Fibroblast of skin of back (primary cell): ENCODE measurements at regions not wholly inside any gene's neighbourhood (a gene's known extent, or its start where the extent isn't known, plus 50 kb on each side); places are given as distances from the start of the nearest gene placed in this dataset.
"Not testable (repeated sequence)": the region's sequence is repeated elsewhere in the genome, so short reads cannot be mapped to it uniquely, and the experiment has no call there.

ENCODE experiments used
- DNase-seq: peaks from one replicate; pipeline ENCODE4 v3.0.0-alpha.2; 2013

DNA sequence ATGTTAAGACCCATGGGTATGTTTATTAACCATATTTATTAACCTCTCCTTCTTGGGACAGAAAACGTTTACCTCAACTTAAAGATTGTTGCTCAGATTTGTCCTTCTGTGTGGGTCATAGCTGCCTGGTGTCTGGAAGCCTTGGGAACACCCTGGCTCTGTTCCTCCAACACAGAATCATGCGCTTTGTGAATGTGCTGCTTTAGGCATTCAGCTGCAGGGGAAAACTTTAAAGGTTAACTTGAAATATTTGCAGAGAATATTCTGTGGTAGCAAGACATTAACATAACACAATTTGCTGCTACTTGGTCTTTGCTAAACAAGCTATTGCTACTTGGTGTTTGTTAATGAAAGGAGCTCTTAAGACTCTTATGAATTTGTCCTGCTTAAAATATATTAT, 50.5 kb upstream of the THOC3 start:
- DNase-seq, result not testable (repeated sequence)

DNA sequence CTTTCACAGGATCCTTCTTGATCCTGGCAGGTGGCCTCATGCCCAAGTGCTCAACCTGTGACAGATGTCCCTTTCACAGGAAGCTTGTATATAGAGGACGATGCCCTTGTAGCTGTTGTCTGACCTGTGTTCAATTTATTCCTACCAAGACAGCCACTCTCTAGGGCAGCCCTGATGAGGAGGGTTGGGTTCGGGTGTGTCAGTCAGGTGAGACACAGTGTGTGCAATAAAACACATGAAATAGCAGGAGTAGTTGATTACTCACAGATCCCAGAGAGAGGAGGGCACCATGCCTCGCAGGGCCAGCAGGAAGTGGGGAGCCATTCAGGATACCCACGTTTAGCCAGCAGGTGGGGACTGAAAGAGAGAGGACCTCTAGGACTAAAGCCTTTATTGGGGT, 52.7 kb upstream of the THOC3 start:
- DNase-seq, result not testable (repeated sequence)

- not testable (repeated sequence) for DNase-seq
These were observed 55.4 kb upstream of the THOC3 start for GRCh38 chr5:176023535-176023934.

DNA sequence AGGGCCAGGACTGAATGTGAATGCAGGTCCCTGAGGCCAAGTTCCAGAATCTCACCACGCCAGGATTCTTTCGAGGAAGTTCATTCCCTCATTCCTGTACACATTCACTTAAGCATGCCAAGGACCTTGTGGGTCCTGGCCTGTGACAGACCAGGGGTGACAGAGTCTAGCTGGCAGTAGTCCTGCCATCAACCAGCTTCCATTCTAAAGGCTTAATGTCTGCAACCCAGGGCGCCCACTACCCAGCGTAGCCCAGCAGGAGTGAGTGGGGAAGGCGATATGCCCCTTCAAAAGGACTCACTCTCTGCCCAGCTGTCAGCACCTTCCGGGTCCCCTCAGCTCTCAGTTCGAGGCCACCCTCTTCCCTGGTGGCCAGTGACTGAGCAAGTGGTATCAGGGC, 61.3 kb upstream of the THOC3 start:
- not testable (repeated sequence) for DNase-seq

DNA sequence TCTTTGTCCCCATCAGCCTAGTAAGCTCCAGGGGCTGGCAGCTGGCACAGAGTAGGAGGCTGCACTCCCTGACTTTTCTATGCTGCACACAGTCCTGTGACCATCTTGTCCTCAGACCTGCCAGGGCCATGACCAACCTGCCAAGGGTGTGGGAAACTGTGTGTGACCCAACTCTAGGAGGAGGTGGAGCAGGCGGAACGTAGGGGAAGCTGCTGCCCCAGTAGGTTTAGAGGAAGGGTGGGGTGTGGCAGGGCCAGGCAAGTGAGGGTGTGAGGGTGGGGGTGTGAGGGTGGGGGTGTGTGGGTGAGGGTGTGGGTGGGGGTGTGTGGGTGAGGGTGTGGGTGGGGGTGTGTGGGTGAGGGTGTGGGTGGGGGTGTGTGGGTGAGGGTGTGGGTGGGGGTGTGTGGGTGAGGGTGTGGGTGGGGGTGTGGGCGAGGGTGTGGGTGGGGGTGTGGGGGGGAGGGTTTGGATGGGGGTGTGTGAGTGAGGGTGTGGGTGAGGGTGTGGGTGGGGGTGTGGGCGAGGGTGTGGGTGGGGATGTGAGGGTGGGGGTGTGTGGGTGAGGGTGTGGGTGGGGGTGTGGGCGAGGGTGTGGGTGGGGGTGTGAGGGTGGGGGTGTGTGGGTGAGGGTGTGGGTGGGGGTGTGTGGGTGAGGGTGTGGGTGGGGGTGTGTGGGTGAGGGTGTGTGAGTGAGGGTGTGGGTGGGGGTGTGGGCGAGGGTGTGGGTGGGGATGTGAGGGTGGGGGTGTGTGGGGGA, 62.4 kb upstream of the THOC3 start:
- not testable (repeated sequence) for DNase-seq

DNA sequence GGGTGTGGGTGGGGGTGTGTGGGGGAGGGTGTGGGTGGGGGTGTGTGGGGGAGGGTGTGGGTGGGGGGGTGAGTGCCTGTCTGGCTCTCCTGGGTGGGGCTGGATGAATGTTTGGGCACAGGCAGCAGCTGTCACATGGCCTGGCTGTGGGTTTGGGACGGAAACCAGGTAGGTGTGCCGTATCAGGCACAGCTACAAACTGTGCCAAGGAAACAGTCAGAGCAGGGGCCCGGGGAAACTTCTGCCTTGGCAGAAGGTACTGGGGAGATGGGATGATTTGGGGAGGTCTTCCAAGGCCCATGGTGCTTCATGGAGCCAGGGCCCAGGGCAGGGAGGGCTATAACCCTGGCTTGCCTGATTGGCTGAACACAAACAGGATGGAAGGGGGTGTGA, 63.0 kb upstream of the THOC3 start:
- not testable (repeated sequence) for DNase-seq

DNA sequence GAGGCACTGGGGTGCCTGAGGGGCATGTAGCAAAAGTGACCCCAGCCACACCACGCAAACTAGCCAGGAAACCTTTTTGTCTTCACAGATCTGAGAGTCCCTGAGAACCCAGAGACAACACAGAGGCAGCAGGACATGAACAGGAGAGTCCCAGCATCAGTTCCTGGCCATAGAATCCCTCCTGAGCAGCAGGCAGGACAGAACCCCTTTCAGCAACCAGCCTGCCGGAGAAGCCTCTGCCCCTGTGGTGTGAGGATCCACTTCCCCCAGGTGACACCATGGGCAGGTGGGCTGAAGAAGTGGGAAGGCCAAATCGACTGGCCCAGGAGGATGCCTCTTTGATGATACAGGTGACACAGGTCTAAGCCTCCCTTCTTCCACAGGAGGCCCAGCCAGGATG, 65.1 kb upstream of the THOC3 start:
- not testable (repeated sequence) for DNase-seq

DNA sequence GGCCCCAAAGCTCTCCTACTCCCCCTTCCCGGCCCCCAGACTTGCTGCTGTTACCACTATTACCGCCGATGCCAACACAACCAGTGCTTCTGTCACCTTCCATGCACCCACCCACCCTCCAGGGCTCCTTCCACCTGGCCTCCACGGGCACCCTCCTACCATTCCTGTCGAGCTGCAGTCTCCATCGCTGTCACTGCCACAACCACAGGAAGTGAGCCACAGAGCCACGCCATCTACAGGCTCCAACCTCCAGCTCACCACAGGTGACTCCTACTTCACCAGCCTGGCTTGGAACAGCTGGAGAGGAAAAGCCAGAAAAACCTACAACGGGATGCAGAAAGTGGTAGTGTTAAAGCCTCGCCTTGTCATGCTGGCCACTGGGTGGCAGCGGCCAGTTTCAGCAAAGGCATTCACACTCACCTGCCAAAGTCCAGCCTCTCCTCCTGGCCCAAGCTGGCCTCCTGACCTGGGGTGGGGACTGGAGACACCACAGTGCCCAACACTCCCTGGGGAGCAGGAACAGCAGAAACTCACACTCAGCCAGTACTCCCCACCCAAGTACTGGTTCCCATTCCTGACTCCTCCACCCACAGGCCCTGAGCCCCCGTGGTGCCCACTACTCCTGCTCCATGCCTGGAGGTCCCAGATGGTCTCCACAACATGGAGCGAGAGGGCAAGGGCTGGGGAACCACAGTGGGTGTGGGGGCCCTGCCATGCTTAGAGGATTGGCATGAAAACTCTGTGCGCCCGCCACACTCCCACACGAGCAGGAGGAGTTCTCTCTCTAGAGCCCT, 66.5 kb upstream of the THOC3 start:
- DNase-seq, result not testable (repeated sequence)

DNA sequence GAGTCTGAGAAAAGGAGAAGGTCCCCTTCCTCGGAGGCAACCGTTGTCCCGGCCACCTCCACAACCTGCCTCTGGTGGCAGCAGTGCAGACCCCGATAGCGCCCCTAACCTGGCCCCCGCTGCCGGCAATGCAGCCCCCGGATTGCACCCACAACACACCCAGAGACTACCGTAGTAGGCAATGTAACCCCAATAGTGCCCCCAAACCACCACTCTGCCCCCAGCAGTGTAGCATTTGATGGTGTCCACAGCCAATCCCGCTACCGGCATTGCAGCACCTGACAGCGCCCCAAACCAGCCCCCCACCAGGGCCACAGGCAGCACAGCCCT, 67.1 kb upstream of the THOC3 start:
- DNase-seq, result not testable (repeated sequence)

DNA sequence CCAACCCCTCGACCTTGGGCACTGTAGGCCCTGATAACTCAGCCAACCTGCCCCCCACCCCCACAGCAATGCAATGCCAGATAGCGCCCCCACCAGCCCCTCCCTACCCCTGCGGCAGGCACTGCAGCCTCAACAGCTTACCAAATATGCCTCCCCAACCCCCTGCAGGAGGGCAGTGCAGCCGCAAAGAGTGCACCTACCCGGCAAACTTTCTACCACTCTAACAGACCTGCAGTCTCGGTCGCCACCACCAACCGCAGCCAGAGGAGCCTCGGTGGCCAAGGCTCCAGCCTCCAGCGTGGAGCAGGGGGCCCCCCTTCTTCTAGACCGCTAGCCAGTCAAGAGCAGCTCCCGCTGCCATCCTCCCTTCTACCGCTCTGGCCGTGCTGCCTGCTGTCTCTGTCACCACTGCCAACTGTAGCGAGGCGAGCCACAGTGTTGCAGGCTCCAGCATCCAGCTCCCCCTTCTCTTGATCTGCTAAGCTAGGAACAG, 67.7 kb upstream of the THOC3 start:
- not testable (repeated sequence) for DNase-seq

DNA sequence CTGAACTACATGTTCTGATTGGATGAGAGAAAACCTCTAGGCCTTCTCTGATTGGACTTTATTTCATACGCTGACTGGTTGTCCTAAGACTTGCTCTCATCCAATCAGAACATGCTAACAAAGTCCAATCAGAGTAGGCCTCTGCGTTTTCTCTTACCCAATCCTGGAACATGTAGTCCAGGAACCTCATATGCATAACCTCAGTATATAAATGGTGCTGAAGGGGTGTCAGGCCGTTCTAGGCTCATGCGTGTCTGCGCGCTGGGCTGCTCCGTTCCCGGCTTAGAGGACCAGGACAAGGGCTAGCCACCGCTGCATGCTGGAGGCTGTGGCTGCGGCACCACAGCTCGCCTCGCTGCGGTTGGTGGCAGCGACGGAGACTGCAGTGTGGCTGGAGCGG, 68.3 kb upstream of the THOC3 start:
- DNase-seq, result not testable (repeated sequence)

GRCh38 chr5:176037190-176037589, 69.1 kb upstream of the THOC3 start:
- not testable (repeated sequence) for DNase-seq

- DNase-seq, result not testable (repeated sequence)
These were observed 72.1 kb upstream of the THOC3 start for GRCh38 chr5:176040105-176040801.

DNA sequence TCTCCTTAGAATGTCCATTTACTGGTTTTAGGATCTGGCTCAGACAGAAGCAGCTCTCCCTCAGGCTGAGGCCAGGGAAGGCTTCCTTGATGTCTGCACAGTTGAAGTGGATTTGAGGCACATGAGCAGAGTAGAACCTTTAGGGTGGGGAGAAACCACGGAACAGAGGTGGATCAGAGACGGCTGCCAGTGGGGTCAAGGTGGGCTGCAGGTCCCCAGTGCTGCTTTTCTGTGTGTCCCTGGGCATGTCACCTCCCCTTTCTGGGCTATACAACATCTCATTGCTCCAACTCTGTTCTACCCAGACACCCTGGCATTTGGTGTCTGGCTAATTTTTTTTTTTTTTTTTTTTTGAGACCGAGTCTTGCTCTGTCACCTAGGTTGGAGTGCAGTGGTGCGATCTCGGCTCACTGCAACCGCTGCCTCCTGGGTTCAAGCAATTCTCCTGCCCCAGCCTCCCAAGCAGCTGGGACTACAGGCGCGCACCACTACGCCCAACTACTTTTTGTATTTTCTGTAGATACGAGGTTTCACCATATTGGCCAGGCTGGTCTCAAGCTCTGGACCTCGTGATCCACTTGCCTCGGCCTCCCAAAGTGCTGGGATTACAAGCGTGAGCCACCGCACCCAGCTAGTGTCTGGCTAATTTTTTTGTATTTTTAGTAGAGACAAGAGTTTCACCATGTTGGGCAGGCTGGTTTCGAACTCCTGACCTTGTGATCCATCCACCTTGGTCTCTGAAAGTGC, 73.3 kb upstream of the THOC3 start:
- not testable (repeated sequence) for DNase-seq

- DNase-seq, result not testable (repeated sequence)
These were observed 74.0 kb upstream of the THOC3 start for GRCh38 chr5:176042020-176042658.

DNA sequence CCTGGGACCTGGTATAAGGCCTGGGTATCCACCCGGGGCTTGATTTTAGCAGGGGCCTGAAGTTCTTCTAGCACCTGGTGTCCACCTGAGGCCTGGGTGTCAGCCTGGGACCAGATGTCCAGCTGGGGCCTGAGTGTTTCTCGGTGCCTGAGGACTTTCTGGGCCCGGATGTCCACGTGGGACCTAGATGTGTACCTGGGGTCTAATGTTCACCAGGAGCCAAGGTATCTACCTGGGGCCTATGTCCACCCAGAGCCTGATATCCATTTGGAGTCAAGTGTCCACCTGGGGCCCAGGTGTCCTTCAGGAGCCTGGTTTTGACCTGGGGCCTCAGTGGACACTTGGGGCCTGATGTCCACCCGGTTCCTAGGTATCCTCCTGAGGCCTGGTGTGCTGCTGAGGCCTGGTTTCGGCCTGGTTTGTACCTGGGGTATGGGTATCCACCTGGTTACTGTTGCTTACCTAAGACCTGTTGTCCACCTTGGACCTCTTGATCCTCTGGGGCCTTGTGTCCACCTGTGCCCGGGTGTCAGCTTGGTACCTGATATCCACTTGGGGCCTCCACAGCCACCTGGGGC, 75.2 kb upstream of the THOC3 start:
- not testable (repeated sequence) for DNase-seq

- not testable (repeated sequence) for DNase-seq
These were observed 75.9 kb upstream of the THOC3 start for GRCh38 chr5:176043986-176044385.

DNA sequence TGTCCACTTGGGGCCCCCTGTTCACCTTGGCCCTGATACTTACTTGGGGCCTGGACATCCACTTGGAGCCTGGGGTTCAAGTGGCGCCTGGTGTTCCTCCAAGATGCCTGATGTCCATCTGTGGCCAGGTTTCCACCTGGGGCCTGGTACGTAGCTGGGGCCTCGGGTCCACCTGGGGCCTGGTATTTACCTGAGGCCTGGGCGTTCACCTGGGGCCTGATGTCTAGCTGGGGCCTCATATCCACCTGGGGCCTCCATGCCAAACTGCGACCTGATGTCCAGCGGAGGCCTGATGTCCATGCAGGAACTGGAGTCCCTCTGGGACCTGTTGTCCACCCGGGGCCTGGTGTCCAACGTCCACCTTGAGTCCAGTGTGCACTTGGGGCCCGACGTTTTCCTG, 76.3 kb upstream of the THOC3 start:
- not testable (repeated sequence) for DNase-seq

GRCh38 chr5:176045442-176045841, 77.3 kb upstream of the THOC3 start:
- DNase-seq, result not testable (repeated sequence)

DNA sequence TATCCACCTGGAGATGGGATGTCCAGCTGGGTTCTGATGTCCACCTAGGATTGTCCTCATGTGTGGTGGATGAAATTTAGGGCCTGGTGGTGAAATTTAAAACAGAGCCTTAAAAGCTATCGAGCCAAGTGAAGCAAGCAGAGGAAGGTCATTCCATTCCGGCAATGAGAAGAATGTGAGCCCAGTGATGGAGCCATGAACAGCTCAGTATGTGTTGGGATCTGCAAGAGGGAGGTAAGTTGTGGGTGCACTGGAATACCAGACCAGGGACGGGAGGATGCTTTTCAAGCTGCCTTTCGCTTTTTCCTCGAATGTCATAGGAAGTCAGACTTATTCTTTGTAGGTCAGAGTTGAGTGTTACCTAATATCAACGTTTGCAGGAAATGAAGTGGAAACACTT, 80.6 kb upstream of the THOC3 start:
- not testable (repeated sequence) for DNase-seq

GRCh38 chr5:176060472-176061268, 92.6 kb upstream of the THOC3 start:
- DNase-seq, result not testable (repeated sequence)
